T-helper 1 cell treated with Interleukin-12 subunit alpha and Interleukin-12 subunit beta and Interleukin-4 antibody, amounts not matched to agents 30 ng/mL and 1 ng/mL, for 36 hours (primary cell): ENCODE measurements at regions not wholly inside any gene's neighbourhood (a gene's known extent, or its start where the extent isn't known, plus 50 kb on each side); places are given as distances from the start of the nearest gene placed in this dataset.

Experiments used
- intact Hi-C: fragments of 100-400 bp; cut with micrococcal nuclease; formaldehyde crosslinking; loops from one replicate; pipeline ENCODE4 v1.15.1; 2024

DNA sequence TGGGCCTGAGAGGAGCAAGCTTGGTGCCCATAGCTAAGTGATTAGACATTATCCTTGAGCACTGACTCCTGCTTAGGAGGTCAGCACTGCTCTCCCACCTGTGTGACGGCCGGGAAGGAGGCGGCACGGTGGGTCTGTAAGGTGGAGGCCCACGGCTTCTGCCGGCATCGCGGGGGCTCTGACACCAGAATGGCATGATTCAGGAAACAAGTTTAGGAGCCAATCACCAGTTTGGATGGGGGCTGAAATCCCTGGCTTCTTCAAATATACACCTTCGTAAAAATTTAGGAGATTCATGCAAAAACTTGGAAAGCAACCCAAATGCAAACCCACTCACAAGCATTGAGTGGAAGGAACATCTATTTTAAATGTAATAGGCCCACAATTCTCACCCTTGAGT, 307.3 kb upstream of the TSHZ3 start:
- intact Hi-C loops, result no loop called here

DNA sequence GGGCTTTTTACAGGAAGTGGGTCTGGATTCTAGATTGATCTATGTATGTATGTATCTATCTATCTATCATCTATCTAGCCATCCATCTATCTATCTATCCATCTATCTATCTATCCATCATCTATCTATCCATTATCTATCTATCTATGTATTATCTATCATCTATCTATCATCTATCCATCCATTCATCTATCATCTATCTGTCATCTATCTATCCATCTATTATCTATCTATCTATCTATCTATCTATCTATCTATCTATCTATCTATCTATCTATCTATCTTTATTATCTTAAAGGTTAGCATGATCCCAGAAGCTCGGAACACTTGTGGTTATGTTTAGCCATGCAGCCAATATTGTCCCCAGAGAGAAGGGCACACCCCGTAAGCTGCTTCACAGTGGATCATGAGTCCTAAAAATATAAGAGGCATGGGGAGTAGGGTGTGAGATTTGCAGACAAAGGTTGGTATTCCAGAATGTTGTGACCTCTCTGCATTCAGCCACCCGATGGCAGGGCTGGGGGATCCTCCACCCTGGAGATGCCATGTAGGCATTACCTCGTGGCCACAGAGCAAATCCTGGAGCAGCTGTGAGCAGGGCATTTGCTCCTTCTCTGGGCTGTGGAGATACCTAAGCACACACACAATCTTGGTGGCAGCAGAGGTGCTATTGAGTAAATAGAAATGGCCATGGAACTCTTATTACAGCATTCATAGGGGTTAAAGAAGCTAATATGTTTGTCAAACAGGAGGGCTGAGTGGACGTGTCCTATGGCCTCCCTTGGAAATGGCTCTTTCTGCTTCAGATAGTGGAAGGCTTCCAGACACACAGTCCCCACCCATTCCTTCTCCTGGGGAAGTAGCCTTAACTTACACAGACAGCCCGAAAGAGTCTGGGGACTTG, 310.0 kb upstream of the TSHZ3 start:
- intact Hi-C loops, result no loop called here

DNA sequence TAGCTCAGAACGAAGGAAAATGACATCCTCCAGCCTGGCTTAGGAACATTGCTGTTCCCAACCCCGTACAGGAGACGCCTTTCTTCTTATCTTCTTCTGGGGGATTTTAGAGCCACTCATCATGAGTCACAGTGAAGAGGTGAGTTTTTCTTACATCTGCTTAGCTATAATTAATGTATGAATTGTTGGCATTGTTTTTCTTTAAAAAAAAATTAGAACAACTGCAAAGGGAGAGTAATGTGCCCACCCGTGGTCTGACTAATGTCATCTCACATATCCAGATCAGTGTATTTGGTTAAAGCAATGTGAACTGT, 310.6 kb upstream of the TSHZ3 start:
- intact Hi-C loops, result no loop called here

DNA sequence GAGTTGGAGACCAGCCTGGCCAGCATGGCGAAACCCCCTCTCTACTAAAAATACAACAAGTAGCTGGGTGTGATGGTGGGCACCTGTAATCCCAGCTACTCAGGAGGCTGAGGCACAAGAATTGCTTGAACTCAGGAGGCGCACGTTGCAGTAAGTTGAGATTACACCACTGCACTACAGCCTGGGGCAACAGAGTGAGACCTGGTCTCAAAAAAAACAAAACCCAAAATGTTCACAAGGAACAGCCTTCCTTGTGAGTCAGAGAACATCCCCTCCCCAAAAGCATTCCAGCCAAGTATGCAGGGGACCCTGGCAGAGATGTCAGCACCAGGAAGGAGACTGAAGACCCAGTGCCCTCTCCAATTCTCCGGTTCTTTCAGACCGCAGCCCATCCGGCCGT, 314.9 kb upstream of the TSHZ3 start:
- intact Hi-C loops, result no loop called here

DNA sequence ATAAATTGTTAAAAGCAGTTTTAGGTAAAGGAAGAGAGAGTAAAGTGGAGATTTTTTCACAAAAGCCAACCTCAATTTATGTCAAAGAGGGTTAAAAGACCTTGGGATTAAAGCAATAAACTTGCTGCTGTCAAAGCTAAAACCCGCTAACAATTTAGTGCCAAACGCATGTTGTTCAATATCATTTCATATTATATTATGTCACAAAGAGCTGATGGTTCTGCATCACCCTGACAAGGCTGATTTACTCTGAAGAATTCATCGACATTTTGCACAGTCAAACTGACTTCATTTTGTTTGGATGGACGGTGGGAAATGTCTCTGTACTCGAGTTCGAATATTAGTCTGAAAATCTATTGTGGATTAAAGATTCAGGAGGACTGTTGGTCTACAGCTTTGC, 315.8 kb upstream of the TSHZ3 start:
- intact Hi-C loops, result no loop called here

DNA sequence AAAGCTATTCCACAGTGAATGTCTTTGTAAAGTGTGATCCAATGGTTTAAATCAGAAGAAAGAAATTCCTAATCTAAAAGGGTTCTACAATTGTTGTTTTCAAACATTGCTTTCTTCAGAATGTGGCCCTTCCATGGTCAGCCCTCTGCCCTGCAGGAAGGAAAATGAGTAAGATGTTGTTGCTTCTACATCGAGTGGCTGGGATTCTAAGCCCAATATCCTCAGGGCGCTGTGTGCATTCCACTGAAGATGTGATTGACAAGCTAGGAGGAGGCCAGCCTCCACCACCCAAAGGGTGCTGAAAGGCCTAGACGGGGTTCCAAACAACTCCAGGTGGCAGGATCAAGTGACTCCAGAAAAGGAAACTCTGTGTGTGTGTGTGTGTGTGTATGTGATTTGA, 316.9 kb upstream of the TSHZ3 start:
- intact Hi-C loops, result no loop called here

DNA sequence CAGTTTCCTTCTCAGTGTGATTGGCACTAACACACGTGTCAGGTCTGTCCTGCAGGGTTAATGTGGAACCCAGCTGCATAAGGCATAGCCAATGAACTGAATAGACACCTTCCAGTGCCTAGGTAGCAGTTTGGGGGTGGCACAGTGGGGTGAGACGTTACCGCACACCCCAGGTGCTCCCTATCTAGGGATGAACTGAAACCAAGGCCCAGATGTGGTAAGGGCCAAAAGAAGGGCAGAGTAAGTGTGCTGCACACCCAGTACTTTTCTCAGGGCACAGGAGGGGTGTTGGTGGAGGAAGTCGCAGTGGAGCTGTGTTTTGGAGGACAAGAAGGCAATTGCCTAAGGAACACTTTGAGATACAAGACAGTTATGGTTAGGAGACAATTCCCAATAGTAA, 317.9 kb upstream of the TSHZ3 start:
- intact Hi-C loops, result no loop called here

DNA sequence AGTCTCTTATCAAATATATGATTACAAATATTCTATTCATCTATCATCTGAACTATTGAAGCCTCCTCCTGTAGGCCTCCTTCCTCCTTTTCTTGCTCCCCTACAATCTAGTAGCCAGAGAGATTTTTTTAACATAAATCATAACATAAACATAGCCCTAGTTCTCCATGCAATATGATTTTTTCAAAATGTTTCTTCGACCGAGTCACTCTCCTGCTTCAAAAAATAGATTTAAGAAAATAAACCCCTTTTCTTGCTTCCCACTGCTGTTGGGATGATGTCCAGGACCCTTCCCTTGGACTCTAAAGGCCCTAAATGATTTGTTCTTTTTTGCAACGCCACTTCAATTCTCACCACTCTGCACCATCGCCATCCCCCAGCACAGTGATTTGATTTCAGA, 319.7 kb upstream of the TSHZ3 start:
- intact Hi-C loops, result no loop called here

DNA sequence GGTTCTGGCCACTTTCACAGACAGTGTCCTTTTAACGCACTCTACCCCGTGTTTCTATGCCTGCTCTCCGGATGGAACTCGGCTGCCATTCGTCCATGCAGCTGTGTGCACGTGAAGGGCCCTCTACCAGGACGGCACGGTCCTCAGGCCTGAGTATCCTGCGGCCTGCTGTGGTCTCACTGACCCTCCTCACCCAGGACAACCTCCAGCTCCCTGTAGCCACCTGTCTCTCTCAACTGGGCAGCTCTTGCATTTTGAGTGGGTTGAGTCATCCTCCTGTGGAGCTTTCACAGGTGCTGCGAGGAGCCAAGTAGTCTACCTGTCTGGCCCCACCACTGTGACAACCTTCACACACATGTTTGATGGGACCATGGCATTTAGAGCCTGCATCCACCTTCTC, 321.7 kb upstream of the TSHZ3 start:
- intact Hi-C loops, result no loop called here

DNA sequence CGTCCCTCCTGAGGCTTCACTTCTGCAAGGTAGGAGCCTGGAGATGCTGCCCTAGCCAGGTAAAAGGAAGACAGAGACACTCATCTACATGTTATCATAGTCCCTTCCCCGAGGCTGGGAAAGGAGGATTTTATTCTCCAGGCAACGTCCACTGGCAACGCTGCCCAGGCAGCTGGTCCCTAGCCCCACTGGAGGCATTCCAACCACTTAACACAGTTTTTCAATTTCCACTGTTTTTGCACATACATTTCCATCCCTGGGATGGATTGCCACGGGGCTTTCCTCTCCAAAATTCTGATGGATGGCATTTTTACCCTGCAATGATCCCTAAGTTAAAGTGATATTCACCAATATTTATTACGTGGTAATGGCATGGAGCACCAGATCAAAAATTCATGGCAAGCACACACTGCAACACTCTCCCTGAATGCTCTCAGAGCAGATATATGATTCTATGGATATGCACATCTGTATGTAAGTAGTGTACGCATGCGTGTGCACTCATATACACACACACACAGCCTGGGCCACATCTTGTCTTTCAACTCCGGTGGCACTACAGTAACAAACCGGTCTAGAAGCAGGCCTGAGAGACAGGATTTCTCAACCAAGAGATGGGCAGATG, 322.3 kb upstream of the TSHZ3 start:
- intact Hi-C loops, result no loop called here

DNA sequence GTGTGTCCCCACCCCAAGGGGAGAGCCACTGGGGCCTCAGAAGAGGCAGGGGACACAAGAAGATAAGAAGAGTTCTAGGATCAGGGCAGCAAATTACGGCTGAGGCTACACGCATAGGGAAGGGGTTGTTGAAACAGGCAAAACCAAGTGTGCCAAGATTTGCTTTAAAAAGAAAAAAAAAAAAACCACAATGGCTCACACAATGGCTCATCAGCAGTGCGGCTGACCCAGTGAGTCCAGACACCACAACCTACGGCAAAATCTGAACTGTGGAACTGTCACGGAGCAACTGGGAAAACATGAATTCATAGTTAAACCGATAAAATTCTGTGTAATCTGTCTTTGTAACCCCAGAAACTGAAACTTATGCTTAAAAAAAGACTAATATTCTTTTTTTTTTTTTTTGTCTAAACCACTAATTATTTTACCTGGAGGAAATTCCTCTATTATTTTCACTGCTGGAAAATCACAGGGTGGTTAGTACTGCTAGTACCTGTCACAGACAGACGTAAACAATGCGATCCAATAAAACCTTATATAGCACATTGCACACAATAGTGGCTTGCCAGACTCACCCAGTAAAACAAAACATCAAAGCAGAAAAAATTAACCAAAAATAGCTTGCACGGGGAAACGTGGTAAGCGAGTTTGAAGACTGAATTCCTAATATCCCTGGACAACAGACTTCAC, 325.4 kb upstream of the TSHZ3 start:
- intact Hi-C loops, result no loop called here

DNA sequence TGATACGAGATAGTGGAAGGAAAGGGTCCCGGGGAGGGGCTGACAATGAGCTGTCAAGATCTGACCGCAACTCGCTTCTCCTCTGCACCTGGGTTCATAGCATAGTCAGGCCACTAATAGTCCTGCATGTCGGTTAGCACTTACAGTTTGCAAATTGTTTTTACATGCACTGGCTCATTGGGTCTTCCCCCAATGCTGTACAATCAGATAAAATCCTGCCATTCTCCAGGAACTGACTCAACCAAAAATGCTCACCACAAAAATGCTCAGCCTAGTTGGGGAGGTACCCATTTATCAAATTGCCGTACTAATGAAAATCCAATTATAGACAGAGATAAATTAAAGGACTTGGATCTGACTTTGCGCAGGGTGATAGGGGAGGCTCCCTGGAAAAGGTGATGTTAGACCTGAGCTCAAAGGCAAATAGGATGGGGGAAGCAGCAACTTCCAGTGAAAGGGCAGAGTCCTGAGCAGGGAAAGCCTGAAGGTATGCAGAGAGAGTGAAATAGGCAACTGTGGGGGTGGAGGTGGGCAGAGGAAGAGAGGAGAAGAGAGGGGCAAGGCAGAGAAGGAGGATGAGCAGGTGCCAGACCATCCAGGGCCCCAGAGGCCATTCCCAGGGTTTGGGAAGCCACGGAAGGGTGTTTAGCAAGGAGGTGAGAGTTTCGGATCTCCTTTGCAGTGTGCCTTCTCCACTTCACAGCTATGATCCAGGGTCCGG, 326.1 kb upstream of the TSHZ3 start:
- intact Hi-C loops, result no loop called here

DNA sequence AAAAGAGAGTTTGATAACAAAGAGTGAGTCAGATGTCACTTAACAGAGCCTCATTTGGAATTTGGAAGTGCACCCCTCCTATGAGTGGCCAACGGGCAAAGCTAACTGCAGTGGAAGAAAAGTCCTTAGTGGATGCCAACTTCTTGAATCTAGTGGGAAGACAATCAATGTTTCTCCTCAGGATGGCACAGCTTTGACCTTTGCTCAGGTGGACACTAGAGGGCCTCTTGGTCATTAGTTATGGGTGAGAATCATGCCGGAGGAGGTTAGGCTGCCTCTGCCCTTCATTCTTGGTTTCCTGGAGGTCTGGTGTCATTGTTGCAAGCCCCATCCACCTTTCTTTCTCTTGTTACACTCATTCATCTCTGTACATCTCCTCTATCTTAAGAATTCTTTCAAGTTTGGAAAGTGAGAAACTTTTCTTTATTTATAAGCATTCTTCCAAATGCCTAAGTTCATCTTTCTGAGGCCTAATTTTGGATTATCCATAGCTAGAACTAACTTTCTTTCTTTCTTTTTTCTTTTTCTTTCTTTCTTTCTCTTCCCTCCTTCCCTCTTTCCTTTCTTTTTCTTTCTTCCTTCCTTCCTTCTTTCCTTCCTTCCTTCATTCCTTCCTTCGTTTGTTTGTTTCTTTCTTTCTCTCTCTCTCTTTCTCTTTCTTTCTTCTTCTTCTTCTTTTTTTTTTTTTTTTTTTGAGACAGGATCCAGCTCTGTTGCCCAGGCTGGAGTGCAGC, 327.2 kb upstream of the TSHZ3 start:
- intact Hi-C loops, result no loop called here

DNA sequence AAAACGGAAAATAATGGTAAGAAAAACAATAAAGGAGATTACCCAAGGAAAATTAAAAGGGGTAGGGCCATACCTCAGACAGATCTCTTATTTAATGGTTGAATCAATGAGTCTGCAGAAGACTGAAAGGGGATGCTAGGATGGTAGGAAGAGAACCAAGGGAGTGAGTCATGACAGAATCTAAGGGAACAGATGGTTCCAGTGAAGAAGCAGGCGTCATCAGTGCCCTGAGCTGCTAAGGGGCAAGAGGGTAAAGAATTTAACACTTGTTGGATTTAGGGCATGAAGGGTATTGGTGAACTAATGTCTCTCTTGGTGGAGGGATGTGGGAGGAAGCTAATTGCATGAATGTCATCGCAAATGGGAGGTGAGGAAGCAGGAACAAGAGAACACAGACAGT, 329.2 kb upstream of the TSHZ3 start:
- intact Hi-C loops, result no loop called here

DNA sequence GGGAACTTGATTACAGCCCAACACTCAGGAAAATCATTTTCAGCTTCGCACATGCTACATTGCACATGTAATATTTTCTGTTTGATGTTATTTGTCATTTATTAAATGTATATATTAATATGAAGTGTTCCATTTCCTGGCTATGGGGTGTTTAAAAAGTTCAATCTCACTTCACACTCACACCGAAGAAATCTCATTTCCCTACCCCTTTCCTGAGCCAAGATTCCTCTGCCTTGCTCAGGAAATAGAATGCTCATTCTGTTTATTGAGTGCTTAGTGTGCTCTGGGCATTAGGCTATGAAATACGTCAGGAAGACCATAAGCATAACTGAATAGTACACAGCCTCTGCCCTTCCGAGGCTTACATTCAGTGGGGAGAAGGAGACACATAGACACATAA, 331.9 kb upstream of the TSHZ3 start:
- intact Hi-C loops, result no loop called here

DNA sequence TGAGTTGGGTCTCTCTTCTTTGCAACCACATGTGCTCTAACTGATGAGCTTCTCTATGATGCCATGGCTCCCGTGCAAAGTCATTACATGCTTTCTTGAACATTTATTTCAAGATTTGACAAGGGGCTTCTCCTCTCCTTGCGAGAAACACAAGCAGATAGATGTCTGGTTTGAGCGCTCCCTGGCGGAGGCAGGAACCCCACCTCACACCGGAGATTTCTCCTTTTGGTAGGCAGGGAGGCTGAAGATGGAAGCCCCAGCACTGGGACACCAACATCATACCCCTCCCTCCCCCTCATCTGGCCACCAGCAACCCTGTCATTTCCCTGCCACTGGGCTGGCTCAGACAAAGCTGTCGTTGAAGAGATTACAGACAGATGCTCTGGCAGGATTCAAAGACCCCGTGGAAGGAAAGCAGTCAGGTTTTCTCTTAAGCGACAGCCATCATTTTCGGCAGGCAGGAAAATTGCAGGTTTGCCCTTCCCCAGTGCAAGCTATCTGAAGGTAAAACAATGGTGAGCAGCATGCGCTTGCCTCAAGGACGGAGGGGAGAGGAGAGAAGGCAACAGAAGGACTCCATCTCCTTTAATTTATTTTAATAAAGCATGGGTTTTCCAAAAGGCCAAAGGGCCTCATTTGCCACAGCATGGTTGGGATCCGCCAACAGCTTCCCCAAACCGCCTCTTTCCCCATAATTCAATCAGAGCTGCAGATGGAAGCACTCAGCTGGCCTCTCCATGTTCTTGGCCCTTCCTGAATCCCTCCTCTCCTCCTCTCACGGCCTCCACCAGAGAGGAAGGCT, 344.1 kb upstream of the TSHZ3 start:
- intact Hi-C loops, result no loop called here

DNA sequence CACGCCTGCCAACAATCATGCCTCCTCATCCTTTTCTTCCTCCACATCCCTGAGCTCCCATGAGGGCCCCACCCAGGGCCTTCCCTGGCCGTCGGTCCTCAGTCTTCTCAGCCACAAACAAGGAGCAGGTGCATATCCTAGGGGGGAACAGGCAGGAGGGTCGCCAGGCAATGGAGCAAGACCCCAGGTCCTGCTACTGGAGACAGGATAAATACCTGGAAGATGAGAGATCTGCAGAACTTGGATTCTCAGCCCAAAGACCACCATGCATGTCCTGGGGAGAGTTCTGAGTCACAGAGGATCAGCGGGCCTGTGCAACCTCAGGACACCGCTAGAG, 344.7 kb upstream of the TSHZ3 start:
- intact Hi-C loops, result no loop called here

DNA sequence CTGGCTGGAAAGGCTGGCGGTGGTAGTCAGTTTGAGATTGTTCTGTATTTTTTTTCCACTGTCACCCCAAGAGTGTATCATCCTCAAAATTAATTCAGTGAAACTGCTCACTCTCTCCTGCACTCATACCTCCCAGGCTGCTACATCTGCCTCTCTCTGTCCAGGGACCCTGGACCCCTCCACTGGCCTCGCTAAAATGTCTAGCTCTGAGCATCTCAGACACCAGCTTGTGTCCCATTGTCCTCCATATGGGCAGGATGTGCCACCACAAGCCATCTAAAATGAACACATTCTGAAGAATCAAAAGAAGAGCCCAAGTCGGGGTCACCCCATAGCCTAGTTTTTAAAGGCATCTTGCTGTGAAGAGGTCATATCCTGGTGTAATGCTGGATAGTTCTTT, 345.5 kb upstream of the TSHZ3 start:
- intact Hi-C loops, result no loop called here

DNA sequence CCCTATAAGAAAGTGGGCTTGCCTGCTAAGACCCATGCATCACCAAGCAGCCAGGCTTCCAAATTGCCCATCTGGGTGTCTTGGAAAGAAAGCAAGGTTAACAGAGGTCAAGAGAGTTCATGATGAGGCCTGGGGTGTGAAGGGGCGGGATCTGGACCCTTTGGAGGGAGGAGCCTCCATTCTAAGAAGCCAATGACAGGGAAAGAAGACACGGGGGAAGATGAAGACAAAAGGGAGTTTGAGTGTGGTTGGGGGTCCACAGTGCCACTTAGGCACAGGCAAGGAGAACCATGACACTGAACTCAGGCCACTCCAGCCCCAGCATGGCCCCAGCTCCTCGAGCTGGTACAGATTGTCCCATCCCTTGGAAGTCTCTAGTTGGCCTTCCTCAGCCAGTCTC, 350.2 kb upstream of the TSHZ3 start:
- intact Hi-C loops, result no loop called here

DNA sequence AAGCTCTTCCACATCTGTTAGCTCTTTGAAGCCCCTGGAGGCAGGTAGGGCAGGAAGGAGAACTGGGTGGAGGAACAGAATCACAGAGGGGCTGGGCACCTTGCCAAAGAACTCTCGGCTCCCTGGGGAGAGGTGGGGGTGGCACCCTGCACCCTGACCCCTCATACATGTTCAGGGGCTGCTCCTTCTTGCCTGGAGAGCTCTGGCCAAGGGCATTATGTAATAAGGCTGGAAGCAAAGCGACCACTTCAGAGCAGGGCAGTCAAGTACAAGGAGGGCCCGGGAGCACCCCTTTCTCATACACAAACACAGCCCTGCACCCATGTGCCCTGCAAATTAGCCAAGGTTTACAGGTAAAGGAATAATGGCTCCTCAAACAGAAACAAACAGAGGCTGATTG, 351.9 kb upstream of the TSHZ3 start:
- intact Hi-C loops, result no loop called here

DNA sequence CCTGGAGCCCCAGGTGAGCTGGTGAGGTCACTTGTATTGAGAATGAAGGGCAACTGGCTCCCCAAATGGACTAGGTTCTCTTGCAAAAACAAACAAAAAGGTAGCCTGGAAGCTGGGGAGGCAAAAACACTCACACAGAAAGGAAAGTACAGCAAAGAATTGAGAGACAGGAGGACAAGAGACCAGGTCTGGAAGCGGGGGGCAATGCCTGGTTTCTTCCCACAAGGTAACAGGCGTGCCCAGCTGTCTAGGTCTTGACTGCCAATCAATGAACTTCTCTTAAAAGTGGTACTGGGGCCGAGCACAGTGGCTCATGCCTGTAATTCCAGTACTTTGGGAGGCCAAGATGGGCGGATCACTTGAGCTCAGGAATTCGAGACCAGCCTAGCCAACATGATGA, 356.4 kb upstream of the TSHZ3 start:
- intact Hi-C loops, result no loop called here
